ENCODE measurements at regions not wholly inside any gene's neighbourhood (a gene's known extent, or its start where the extent isn't known, plus 50 kb on each side); places are given as distances from the start of the nearest gene placed in this dataset.

DNA sequence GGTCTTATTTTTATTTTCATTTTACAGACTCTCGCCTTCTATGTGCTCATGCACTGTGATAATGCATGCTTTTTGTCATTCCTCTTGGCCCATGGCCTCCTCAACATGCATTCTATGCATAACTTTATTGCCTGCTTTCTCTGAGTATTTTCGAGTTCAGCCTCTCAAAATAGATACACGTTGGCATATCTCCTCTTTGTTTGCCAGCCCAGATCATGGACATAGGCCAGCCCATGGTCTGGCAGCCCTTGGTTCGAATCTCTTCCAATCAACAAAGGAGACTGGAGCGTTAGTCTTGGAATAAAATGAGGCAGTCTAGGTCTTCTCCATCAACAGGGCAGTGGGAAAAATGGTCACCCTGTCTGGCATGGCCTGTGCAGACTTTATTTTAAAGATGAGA is 279.5 kb upstream of the ADAMTS16 start:
- Histone ChIP-seq H2BK12ac (ENCODE audit: insufficient read length, low read depth, low read length) (no peak overlapping the region), H2BK15ac (ENCODE audit: low read depth, low read length) (no peak overlapping the region), H3K56ac (ENCODE audit: insufficient read length, low read depth, low read length) (no peak overlapping the region), H3K23ac (ENCODE audit: insufficient read length, low read depth, low read length) (no peak overlapping the region), H4K20me1 (ENCODE audit: control insufficient read depth, insufficient read depth, insufficient read length) (no peaks in the 10 kb centered on the region), H3K79me1 (ENCODE audit: insufficient read depth, low read depth, low read length, poor library complexity, severe bottlenecking) (no peaks in the 10 kb centered on the region), H3K79me2 (ENCODE audit: insufficient read depth, low read length) (no peaks in the 10 kb centered on the region), H3K4me2 (ENCODE audit: insufficient read depth, insufficient read length, low read length) (no peak overlapping the region), H3K4ac (ENCODE audit: low read depth, low read length) (no peak overlapping the region), H3K23me2 (ENCODE audit: insufficient read length, low read depth, low read length, poor library complexity, severe bottlenecking) (no peaks in the 10 kb centered on the region), H3K18ac (ENCODE audit: insufficient read length, low read depth, low read length) (no peak overlapping the region), H3K9me3 (ENCODE audit: control insufficient read depth, low read depth, low read length) (no peaks in the 10 kb centered on the region), H3K9ac (ENCODE audit: extremely low read depth, insufficient read length, low read length) (no peak overlapping the region), H4K8ac (replicated peaks; ENCODE audit: insufficient read length, low read depth, low read length) (no peak overlapping the region), H2AK5ac (ENCODE audit: insufficient read length, low read length) (no peak overlapping the region), H2BK5ac (ENCODE audit: insufficient read length, low read length) (no peak overlapping the region), H2AFZ (ENCODE audit: low read length) (no peak overlapping the region), H3T11ph (ENCODE audit: low read length) (no peak overlapping the region), H4K5ac (ENCODE audit: insufficient read length, low read depth, low read length) (no peak overlapping the region), H3K27me3 (ENCODE audit: insufficient read depth, low read length) (no peaks in the 10 kb centered on the region), H2BK20ac (ENCODE audit: low read depth, low read length, poor library complexity, severe bottlenecking) (no peak overlapping the region), H3K27ac (ENCODE audit: insufficient read length, low read depth, low read length) (no peak overlapping the region), H4K91ac (ENCODE audit: insufficient read length, low read depth, low read length) (no peak overlapping the region), H3K14ac (ENCODE audit: insufficient read depth, low read length) (no peak overlapping the region), H2BK120ac (ENCODE audit: low read depth, low read length, poor library complexity, severe bottlenecking) (no peak overlapping the region), H3K4me1 (ENCODE audit: insufficient read depth, low read length) (no peaks in the 10 kb centered on the region)
- H3K4me3 Mint-ChIP-seq = no peak overlapping the region
- H3K9me3 Mint-ChIP-seq = no peaks in the 10 kb centered on the region; a peak in 3 of 5 replicates
- H3K27me3 Mint-ChIP-seq (ENCODE audit: low read depth) = no peaks in the 10 kb centered on the region; the same call in 1 of the 2 replicates
- no peaks in the 10 kb centered on the region; a peak in 1 of 4 replicates for H3K4me1 Mint-ChIP-seq
- no peaks in the 10 kb centered on the region for H3K36me3 Mint-ChIP-seq (ENCODE audit: insufficient read depth in 1 of 3, low read depth in 3 of 3)
- TF ChIP-seq, protein P1, sequence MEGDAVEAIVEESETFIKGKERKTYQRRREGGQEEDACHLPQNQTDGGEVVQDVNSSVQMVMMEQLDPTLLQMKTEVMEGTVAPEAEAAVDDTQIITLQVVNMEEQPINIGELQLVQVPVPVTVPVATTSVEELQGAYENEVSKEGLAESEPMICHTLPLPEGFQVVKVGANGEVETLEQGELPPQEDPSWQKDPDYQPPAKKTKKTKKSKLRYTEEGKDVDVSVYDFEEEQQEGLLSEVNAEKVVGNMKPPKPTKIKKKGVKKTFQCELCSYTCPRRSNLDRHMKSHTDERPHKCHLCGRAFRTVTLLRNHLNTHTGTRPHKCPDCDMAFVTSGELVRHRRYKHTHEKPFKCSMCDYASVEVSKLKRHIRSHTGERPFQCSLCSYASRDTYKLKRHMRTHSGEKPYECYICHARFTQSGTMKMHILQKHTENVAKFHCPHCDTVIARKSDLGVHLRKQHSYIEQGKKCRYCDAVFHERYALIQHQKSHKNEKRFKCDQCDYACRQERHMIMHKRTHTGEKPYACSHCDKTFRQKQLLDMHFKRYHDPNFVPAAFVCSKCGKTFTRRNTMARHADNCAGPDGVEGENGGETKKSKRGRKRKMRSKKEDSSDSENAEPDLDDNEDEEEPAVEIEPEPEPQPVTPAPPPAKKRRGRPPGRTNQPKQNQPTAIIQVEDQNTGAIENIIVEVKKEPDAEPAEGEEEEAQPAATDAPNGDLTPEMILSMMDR (conservative IDR thresholded peaks at IDR 0.05) = no peak
- H3K27ac Mint-ChIP-seq = no peak overlapping the region
- WGBS (ENCODE audit: extremely low coverage, insufficient read length, low lambda C conversion rate) = no CpG with 5 or more reads among the region's 5 CpGs
- DNase-seq = no peak

All from H9 (cell line).